ENCODE measurements at regions not wholly inside any gene's neighbourhood (a gene's known extent, or its start where the extent isn't known, plus 50 kb on each side); places are given as distances from the start of the nearest gene placed in this dataset.

- 80 to 82% methylated on average over 3 of the region's 3 CpGs for WGBS, 2 donors
- no peak for ATAC-seq (ENCODE audit: low FRiP score)
Observed at GRCh38 chr1:209364716-209365115, 218.8 kb upstream of the CAMK1G start.

GRCh38 chr1:209367061-209367772 is 216.3 kb upstream of the CAMK1G start:
- Histone ChIP-seq H3K27ac (ENCODE audit: low read depth in 1 of 2, low read length in 2 of 2) (no peak overlapping the region), H3K4me3 (ENCODE audit: low read length in 2 of 2) (no peak overlapping the region), H3K4me1 (ENCODE audit: control insufficient read depth in 1 of 2, insufficient read depth in 2 of 2, low read length in 2 of 2) (no peaks in the 10 kb centered on the region), H3K36me3 (ENCODE audit: control insufficient read depth in 1 of 2, insufficient read depth in 2 of 2, low read length in 1 of 2) (no peaks in the 10 kb centered on the region), H3K9me3 (ENCODE audit: control insufficient read depth, low read length) (peaks cover 9% of the 10 kb centered on the region), H3K27me3 (ENCODE audit: control insufficient read depth in 1 of 2, insufficient read depth in 2 of 2, low read length in 1 of 2) (no peaks in the 10 kb centered on the region)
- 66 to 68% methylated on average over 7 of the region's 7 CpGs for WGBS, 2 donors
- intact Hi-C loops (cut with DNase I), result no loop called here
- DNase-seq (no peak), ATAC-seq (ENCODE audit: low FRiP score) (no peak)

More at GRCh38 chr1:209364716-209365115, 218.8 kb upstream of the CAMK1G start:
- H3K36me3 ChIP-seq (ENCODE audit: control insufficient read depth in 1 of 2, insufficient read depth in 2 of 2, low read length in 1 of 2), result no peaks in the 10 kb centered on the region
- peaks cover 7% of the 10 kb centered on the region for H3K9me3 ChIP-seq (ENCODE audit: control insufficient read depth, low read length)
- no peaks in the 10 kb centered on the region for H3K27me3 ChIP-seq (ENCODE audit: control insufficient read depth in 1 of 2, insufficient read depth in 2 of 2, low read length in 1 of 2)
- H3K27ac ChIP-seq (ENCODE audit: low read depth in 1 of 2, low read length in 2 of 2), result no peak overlapping the region
- no peak overlapping the region for H3K4me3 ChIP-seq (ENCODE audit: low read length in 2 of 2)
- H3K4me1 ChIP-seq (ENCODE audit: control insufficient read depth in 1 of 2, insufficient read depth in 2 of 2, low read length in 2 of 2), result no peaks in the 10 kb centered on the region
- intact Hi-C loops (cut with DNase I), result no loop called here
- DNase-seq, result no peak

DNA sequence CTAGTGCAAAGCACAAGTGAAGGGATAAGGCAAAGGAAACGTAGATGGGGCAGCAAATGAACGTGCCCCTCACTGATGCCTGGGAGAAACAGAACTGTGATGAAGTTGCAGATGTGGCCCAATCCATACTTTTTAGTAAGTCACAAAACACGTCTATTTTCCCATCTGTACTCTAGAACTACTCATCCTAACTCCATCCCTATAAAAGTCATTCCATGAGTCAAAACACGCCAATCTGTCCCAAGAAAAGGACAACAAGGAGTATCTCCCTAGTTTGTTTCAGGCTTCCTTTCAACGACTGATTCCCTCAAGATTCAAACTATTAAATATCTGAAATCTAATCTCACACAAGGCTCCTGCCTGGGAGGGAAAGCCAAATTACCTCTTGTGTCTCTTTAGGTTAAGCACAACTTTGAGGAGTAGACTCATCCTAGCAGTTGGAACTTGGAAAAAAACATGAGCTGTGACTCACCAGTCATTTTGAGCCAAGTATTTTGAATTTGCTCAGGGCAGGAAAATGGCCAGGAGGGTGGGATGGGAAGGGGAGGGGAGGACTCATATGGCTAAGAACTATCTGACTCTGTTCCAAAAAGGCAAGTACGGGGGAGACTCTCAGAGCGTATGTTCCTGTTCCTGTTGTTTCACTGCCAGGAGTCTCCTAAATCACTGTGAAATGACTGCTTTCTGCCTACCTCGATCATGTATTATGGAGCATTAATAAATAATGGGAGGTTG is 214.5 kb upstream of the CAMK1G start:
- DNase-seq (no peak), ATAC-seq (ENCODE audit: low FRiP score) (no peak)
- WGBS, 2 donors, result 52 to 54% methylated on average over 8 of the region's 8 CpGs
- intact Hi-C loops (cut with DNase I), result no loop called here
- peaks cover 9% of the 10 kb centered on the region for H3K9me3 ChIP-seq (ENCODE audit: control insufficient read depth, low read length)
- no peaks in the 10 kb centered on the region for H3K27me3 ChIP-seq (ENCODE audit: control insufficient read depth in 1 of 2, insufficient read depth in 2 of 2, low read length in 1 of 2)
- no peak overlapping the region for H3K27ac ChIP-seq (ENCODE audit: low read depth in 1 of 2, low read length in 2 of 2)
- no peaks in the 10 kb centered on the region for H3K36me3 ChIP-seq (ENCODE audit: control insufficient read depth in 1 of 2, insufficient read depth in 2 of 2, low read length in 1 of 2)
- H3K4me3 ChIP-seq (ENCODE audit: low read length in 2 of 2), result no peak overlapping the region
- H3K4me1 ChIP-seq (ENCODE audit: control insufficient read depth in 1 of 2, insufficient read depth in 2 of 2, low read length in 2 of 2), result no peaks in the 10 kb centered on the region

DNA sequence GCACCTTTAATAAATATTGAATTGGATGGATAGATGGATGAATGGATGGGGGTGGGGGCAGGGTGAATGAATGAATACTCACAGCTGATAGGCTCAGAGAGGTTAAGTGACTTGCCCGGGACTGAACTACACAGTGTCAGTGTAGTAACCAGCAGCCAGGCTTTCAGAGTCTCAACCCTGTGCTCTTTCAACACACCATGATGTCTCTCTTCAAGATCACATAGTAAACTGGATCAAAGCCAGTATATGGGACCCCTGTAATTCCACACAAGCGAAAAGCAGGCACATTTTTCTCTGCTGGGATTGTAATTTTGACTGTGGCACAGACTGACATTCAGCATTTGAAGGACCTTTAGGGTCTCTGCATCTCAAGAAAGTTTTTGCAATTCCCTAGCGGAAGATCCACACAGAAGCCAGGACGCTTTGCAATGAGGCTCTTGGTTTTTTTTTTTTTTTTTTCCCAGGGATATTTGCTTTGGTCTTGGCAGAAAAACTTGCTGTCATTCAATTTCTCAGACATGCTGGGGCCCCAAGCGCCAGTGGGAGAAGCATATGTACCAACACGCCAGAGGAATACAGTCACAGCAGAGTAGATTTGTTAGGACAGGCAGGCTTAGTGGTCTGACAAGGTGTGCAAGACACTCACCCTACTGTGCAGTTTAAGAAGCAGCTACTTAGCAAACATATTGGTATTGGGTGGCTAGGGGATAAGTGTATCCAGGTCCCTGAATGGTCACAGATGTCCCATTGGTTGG is 213.1 kb upstream of the CAMK1G start:
- intact Hi-C loops (cut with DNase I), result no loop called here
- no peak for ATAC-seq (ENCODE audit: low FRiP score)
- DNase-seq, result no peak
- Histone ChIP-seq H3K27ac (ENCODE audit: low read depth in 1 of 2, low read length in 2 of 2) (no peak overlapping the region), H3K9me3 (ENCODE audit: control insufficient read depth, low read length) (peaks cover 7% of the 10 kb centered on the region), H3K4me1 (ENCODE audit: control insufficient read depth in 1 of 2, insufficient read depth in 2 of 2, low read length in 2 of 2) (no peaks in the 10 kb centered on the region), H3K36me3 (ENCODE audit: control insufficient read depth in 1 of 2, insufficient read depth in 2 of 2, low read length in 1 of 2) (no peaks in the 10 kb centered on the region), H3K4me3 (ENCODE audit: low read length in 2 of 2) (no peak overlapping the region), H3K27me3 (ENCODE audit: control insufficient read depth in 1 of 2, insufficient read depth in 2 of 2, low read length in 1 of 2) (no peaks in the 10 kb centered on the region)
- 77 to 84% methylated on average over 6 of the region's 6 CpGs for WGBS, 2 donors

GRCh38 chr1:209375097-209375496 is 208.4 kb upstream of the CAMK1G start:
- Histone ChIP-seq H3K36me3 (ENCODE audit: control insufficient read depth in 1 of 2, insufficient read depth in 2 of 2, low read length in 1 of 2) (no peaks in the 10 kb centered on the region), H3K4me1 (ENCODE audit: control insufficient read depth in 1 of 2, insufficient read depth in 2 of 2, low read length in 2 of 2) (no peaks in the 10 kb centered on the region), H3K27ac (ENCODE audit: low read depth in 1 of 2, low read length in 2 of 2) (no peak overlapping the region), H3K4me3 (ENCODE audit: low read length in 2 of 2) (no peak overlapping the region), H3K9me3 (ENCODE audit: control insufficient read depth, low read length) (peaks cover 1% of the 10 kb centered on the region), H3K27me3 (ENCODE audit: control insufficient read depth in 1 of 2, insufficient read depth in 2 of 2, low read length in 1 of 2) (peaks cover 0 to 2% of the 10 kb centered on the region in 2 donors)
- WGBS, 2 donors, result 39 to 56% methylated on average over 5 of the region's 5 CpGs
- ATAC-seq (ENCODE audit: low FRiP score) (no peak), DNase-seq (no peak)
- intact Hi-C loops (cut with DNase I), result no loop called here

DNA sequence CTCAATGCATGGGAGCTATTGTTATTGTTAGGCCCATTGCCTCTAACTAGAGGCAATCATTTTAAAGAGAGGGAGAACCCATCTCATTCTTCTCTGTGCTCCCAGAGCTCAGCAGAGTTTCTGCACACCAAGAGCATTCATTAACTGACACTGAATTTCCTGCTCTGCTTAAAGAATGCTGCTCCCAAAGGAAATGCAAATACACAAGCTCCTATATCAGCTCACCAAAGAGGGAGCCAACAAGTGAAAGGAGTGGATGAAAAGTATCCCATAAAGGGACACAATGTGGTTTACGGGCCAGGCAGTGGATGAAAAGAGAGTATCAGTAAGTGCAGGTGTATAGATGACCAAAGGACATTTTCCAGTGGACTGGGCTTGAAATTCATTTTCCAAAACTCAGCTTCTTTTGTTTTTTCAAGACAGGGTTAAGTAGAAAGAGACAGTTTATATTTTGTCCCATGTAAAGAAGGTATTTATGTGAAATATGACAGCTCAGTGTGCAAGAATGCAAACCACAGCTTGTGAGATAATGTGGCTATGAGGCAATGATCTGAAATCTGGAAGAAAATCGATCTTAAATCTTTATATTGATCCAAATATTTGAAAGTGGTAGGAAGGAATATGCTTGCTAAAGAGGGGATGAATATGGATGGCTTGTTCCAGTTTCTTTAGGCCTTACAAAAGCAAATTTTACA is 207.7 kb upstream of the CAMK1G start:
- intact Hi-C loops (cut with DNase I), result no loop called here
- peaks cover 0 to 2% of the 10 kb centered on the region in 2 donors for H3K27me3 ChIP-seq (ENCODE audit: control insufficient read depth in 1 of 2, insufficient read depth in 2 of 2, low read length in 1 of 2)
- H3K4me1 ChIP-seq (ENCODE audit: control insufficient read depth in 1 of 2, insufficient read depth in 2 of 2, low read length in 2 of 2), result no peaks in the 10 kb centered on the region
- no peak overlapping the region for H3K27ac ChIP-seq (ENCODE audit: low read depth in 1 of 2, low read length in 2 of 2)
- no peak for DNase-seq
- H3K36me3 ChIP-seq (ENCODE audit: control insufficient read depth in 1 of 2, insufficient read depth in 2 of 2, low read length in 1 of 2), result no peaks in the 10 kb centered on the region
- no peak for ATAC-seq (ENCODE audit: low FRiP score)
- WGBS, 2 donors, result 73 to 86% methylated on average over 2 of the region's 2 CpGs
- H3K4me3 ChIP-seq (ENCODE audit: low read length in 2 of 2), result no peak overlapping the region
- no peaks in the 10 kb centered on the region for H3K9me3 ChIP-seq (ENCODE audit: control insufficient read depth, low read length)

- Histone ChIP-seq H3K27me3 (ENCODE audit: control insufficient read depth in 1 of 2, insufficient read depth in 2 of 2, low read length in 1 of 2) (peaks cover 0 to 2% of the 10 kb centered on the region in 2 donors), H3K4me3 (ENCODE audit: low read length in 2 of 2) (no peak overlapping the region), H3K9me3 (ENCODE audit: control insufficient read depth, low read length) (no peaks in the 10 kb centered on the region), H3K36me3 (ENCODE audit: control insufficient read depth in 1 of 2, insufficient read depth in 2 of 2, low read length in 1 of 2) (no peaks in the 10 kb centered on the region), H3K4me1 (ENCODE audit: control insufficient read depth in 1 of 2, insufficient read depth in 2 of 2, low read length in 2 of 2) (no peaks in the 10 kb centered on the region), H3K27ac (ENCODE audit: low read depth in 1 of 2, low read length in 2 of 2) (no peak overlapping the region)
- ATAC-seq (ENCODE audit: low FRiP score) (no peak), DNase-seq (no peak)
- intact Hi-C loops (cut with DNase I), result no loop called here
Observed at GRCh38 chr1:209376774-209377173, 206.7 kb upstream of the CAMK1G start.

DNA sequence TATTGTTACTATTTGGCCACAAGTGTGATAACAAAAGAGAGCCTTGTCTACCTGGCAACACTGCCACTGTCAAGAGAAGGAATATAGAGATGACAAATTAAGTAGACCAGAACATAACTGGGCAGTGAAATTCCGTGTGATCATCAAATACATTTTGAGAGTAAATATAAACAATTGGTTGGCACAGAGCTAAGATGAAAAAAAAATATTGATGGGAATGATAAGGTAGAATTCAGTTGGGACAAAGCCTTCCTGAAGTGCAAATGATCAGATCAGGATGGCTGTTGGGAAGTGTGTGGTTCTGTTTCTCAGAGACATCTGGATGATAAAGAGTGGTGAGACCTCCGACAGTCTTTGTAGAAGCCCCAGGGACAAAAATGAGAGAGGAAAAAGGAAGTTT is 205.5 kb upstream of the CAMK1G start:
- Histone ChIP-seq H3K4me3 (ENCODE audit: low read length in 2 of 2) (no peak overlapping the region), H3K27me3 (ENCODE audit: control insufficient read depth in 1 of 2, insufficient read depth in 2 of 2, low read length in 1 of 2) (peaks cover 0 to 2% of the 10 kb centered on the region in 2 donors), H3K9me3 (ENCODE audit: control insufficient read depth, low read length) (peaks cover 2% of the 10 kb centered on the region), H3K4me1 (ENCODE audit: control insufficient read depth in 1 of 2, insufficient read depth in 2 of 2, low read length in 2 of 2) (no peaks in the 10 kb centered on the region), H3K36me3 (ENCODE audit: control insufficient read depth in 1 of 2, insufficient read depth in 2 of 2, low read length in 1 of 2) (no peaks in the 10 kb centered on the region), H3K27ac (ENCODE audit: low read depth in 1 of 2, low read length in 2 of 2) (no peak overlapping the region)
- ATAC-seq (ENCODE audit: low FRiP score) (no peak), DNase-seq (no peak)
- intact Hi-C loops (cut with DNase I), result no loop called here
- 37 to 58% methylated on average over 2 of the region's 2 CpGs for WGBS, 2 donors
